Common myeloid progenitor, CD34-positive (primary cell): ENCODE measurements at regions not wholly inside any gene's neighbourhood (a gene's known extent, or its start where the extent isn't known, plus 50 kb on each side); places are given as distances from the start of the nearest gene placed in this dataset.
A peak's percentile ranks its signal among the peaks of the same experiment; 100 is the strongest.

Experiments used
- CTCF ChIA-PET: fragments of 350-600 bp; sonication (Branson Sonifier 250); formaldehyde crosslinking; loops from one replicate; lab custom pipeline; 2021; ENCODE audit warnings: antibody characterized with exemption; lab: Charles Lee
- POLR2A ChIA-PET: fragments of 350-600 bp; sonication (Branson Sonifier 250); formaldehyde crosslinking; loops from one replicate; lab custom pipeline; 2021; ENCODE audit warnings: antibody characterized with exemption; lab: Charles Lee
- DNase-seq, 3 donors: peaks; one replicate each; pipeline versions ENCODE4 v3.0.0 to v3.0.0-alpha.2; 2013
- H3K27ac ChIP-seq, 2 experiments: 1 replicate in 1 of 2; 2 replicates in 1 of 2; pipeline ENCODE4 v1.7.0; 2013; ENCODE audit warnings: inconsistent platforms in 2 of 2, low read length in 2 of 2, mild to moderate bottlenecking in 2 of 2, low read depth in 1 of 2, moderate library complexity in 1 of 2; ENCODE audit not compliant: severe bottlenecking in 2 of 2, insufficient read depth in 1 of 2, poor library complexity in 1 of 2
- H3K27me3 ChIP-seq, 5 experiments: replicated peaks in 2 of 5; 1 replicate in 3 of 5; 2 replicates in 2 of 5; pipeline versions ENCODE4 v1.6.1 to v1.7.0; 2013; ENCODE audit warnings: low read length in 4 of 5, mild to moderate bottlenecking in 2 of 5, moderate library complexity in 2 of 5, inconsistent platforms in 1 of 5; ENCODE audit not compliant: insufficient read depth in 5 of 5, control insufficient read depth in 4 of 5
- H3K36me3 ChIP-seq, 4 experiments: 1 replicate in 2 of 4; 2 replicates in 2 of 4; pipeline versions ENCODE4 v1.6.1 to v1.7.0; 2013; ENCODE audit warnings: low read length in 3 of 4, control low read depth in 1 of 4, mild to moderate bottlenecking in 1 of 4; ENCODE audit not compliant: control insufficient read depth in 4 of 4, insufficient read depth in 4 of 4
- H3K4me1 ChIP-seq, 4 experiments: 1 replicate in 3 of 4; 2 replicates in 1 of 4; pipeline versions ENCODE4 v1.6.1 to v1.7.1; 2013; ENCODE audit warnings: low read length in 3 of 4, mild to moderate bottlenecking in 3 of 4, control low read depth in 1 of 4, inconsistent platforms in 1 of 4, moderate library complexity in 1 of 4; ENCODE audit not compliant: control insufficient read depth in 4 of 4, insufficient read depth in 4 of 4; ENCODE audit errors: control extremely low read depth in 1 of 4
- H3K4me3 ChIP-seq, 7 experiments: 1 replicate in 4 of 7; 2 replicates in 3 of 7; pipeline versions ENCODE4 v1.5.1 to v1.7.0; 2013; ENCODE audit warnings: mild to moderate bottlenecking in 7 of 7, low read length in 6 of 7, moderate library complexity in 6 of 7, inconsistent platforms in 2 of 7, low read depth in 2 of 7, control low read depth in 1 of 7; ENCODE audit not compliant: insufficient read depth in 4 of 7, control insufficient read depth in 1 of 7; ENCODE audit errors: extremely low read depth in 1 of 7
- H3K9me3 ChIP-seq, 5 experiments: 1 replicate in 4 of 5; 2 replicates in 1 of 5; pipeline versions ENCODE4 v1.6.1 to v1.7.1; 2013; ENCODE audit warnings: low read length in 4 of 5, mild to moderate bottlenecking in 2 of 5, inconsistent platforms in 1 of 5, low read depth in 1 of 5, moderate library complexity in 1 of 5; ENCODE audit not compliant: control insufficient read depth in 4 of 5, insufficient read depth in 2 of 5; ENCODE audit errors: control extremely low read depth in 1 of 5
- WGBS: methylation state at CpG from one replicate; pipeline ENCODE4 v1.1.5; 2013; ENCODE audit not compliant: insufficient coverage; 5-methylcytosine and 5-hydroxymethylcytosine counted together

GRCh38 chr18:28947900-28948299 is 771.0 kb upstream of the CDH2 start:
- CTCF ChIA-PET = no interaction called here

DNA sequence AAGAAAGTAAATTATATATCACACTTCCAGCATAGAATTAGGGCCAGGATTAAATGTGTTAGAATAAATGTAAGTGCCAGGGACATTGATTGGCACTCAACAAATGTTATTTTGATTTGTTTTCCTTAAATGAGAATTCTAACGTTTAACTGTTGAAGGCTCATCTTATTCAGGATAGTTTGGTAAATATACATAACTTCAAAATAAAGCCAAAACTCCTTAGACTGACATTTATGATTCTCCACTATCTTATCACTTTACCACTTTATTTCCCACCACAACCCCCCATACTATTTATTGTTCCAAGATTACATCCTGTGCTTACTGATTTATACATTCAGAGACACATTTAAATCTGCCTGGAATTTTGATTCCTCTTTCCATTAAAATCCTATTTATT is 769.5 kb upstream of the CDH2 start:
- WGBS = no CpG with 5 or more reads among the region's 1 CpG
- DNase-seq = no peak
- H3K4me1 ChIP-seq = no peaks in the 10 kb centered on the region
- H3K9me3 ChIP-seq = peaks cover 0 to 3% (median 0%) of the 10 kb centered on the region in 5 experiments
- CTCF ChIA-PET = no interaction called here
- POLR2A ChIA-PET = no interaction called here
- H3K27me3 ChIP-seq = no peaks in the 10 kb centered on the region
- H3K36me3 ChIP-seq = no peaks in the 10 kb centered on the region
- H3K27ac ChIP-seq = no peak overlapping the region
- H3K4me3 ChIP-seq = no peak overlapping the region

More at GRCh38 chr18:28947900-28948299, 771.0 kb upstream of the CDH2 start:
- H3K27ac ChIP-seq = no peak overlapping the region
- no CpG with 5 or more reads among the region's 1 CpG for WGBS
- no peaks in the 10 kb centered on the region for H3K27me3 ChIP-seq
- no peak for DNase-seq
- no peaks in the 10 kb centered on the region for H3K4me1 ChIP-seq
- no peak overlapping the region for H3K4me3 ChIP-seq
- no peaks in the 10 kb centered on the region for H3K36me3 ChIP-seq
- peaks cover 3 to 16% (median 4%) of the 10 kb centered on the region in 5 experiments for H3K9me3 ChIP-seq
- POLR2A ChIA-PET = no interaction called here

DNA sequence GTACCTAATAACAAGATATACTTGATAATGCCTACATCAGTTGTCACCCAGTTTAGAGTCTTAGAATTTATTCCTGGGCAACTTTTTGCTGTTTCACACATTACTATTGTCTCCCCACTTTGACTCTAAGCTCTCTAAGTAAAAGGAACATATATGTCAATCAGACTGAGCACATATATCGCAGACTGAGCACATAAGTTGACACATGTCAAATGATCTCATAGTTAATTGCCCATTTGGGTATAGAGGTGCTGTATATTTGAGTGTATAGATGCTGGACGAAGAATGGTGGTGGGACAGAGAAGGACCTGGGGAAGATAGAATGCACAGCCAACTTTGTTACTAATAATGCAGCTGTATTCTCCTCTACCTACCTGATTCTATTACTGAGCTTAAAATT is 746.0 kb upstream of the CDH2 start:
- Histone ChIP-seq H3K36me3 (no peaks in the 10 kb centered on the region), H3K4me1 (no peaks in the 10 kb centered on the region), H3K27ac (no peak overlapping the region), H3K4me3 (no peak overlapping the region), H3K9me3 (no peaks in the 10 kb centered on the region), H3K27me3 (no peaks in the 10 kb centered on the region)
- WGBS = no CpG with 5 or more reads among the region's 2 CpGs
- no peak for DNase-seq
- ChIA-PET POLR2A (no interaction called here), CTCF (no interaction called here)

DNA sequence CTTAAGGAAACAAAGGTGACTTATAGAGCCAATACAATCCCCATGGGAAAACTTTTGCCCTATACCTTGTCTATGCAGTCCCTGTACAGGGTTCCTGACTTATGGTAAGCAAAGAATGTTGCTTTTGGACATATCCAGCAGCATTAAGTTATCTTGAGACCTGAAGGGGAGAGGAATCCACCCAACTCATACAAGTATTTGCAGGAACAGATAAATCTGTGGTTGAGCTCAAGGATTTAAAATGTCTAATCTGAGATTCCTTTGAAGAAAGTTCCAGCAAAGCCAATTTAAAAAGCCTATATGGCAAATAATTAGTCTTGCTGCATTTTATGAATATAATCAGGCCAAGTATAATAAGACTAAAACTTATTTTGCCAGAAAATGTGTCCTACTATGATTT is 739.5 kb upstream of the CDH2 start:
- Histone ChIP-seq H3K27me3 (no peaks in the 10 kb centered on the region), H3K4me3 (no peak overlapping the region), H3K4me1 (no peaks in the 10 kb centered on the region), H3K36me3 (no peaks in the 10 kb centered on the region), H3K27ac (no peak overlapping the region), H3K9me3 (peaks cover 0 to 6% (median 3%) of the 10 kb centered on the region in 5 experiments)
- ChIA-PET POLR2A (no interaction called here), CTCF (interaction anchor here (0.6 kb wide), 1 partner anchor 1455 kb away, joined by 3 read pairs; no protein-coding TSS in a partner anchor)
- no peak for DNase-seq

DNA sequence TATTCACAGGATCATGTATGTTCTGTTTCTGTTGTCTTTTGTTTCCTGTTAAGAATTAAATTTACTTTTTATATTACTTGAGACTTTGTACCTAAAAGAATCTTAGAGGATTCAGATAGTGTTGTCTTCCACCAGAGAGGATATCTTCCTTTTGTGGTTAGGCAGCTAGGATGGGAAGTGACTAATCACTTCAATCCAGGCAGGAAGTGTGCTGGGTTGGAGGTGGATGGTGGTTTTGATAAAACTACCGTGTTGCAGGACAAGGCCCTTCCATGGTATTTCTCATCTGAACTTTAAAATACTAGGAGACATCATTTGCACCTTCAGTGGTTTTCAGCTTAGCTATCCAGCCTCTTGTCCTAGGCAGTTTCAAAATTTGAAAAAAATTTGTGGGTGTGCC is 728.6 kb upstream of the CDH2 start:
- H3K9me3 ChIP-seq = peaks cover 0 to 3% (median 0%) of the 10 kb centered on the region in 5 experiments
- no peaks in the 10 kb centered on the region for H3K36me3 ChIP-seq
- H3K4me3 ChIP-seq = peak overlapping the region in 2 of 7 experiments; percentile 28 to 33
- DNase-seq = peak; percentile 69 to 89 (median 80)
- no peak overlapping the region for H3K27ac ChIP-seq
- WGBS = 0% methylated on average over 1 of the region's 1 CpG
- peaks cover 0 to 10% (median 5%) of the 10 kb centered on the region in 4 experiments for H3K4me1 ChIP-seq
- POLR2A ChIA-PET = no interaction called here
- CTCF ChIA-PET = interaction anchor here (1.3 kb wide), 1 partner anchor 50 kb away, joined by 4 read pairs; no protein-coding TSS in a partner anchor
- no peaks in the 10 kb centered on the region for H3K27me3 ChIP-seq

GRCh38 chr18:28904789-28905364 is 727.9 kb upstream of the CDH2 start:
- WGBS = 89% methylated on average over 1 of the region's 1 CpG
- Histone ChIP-seq H3K9me3 (peaks cover 0 to 3% (median 0%) of the 10 kb centered on the region in 5 experiments), H3K4me1 (peaks cover 0 to 10% (median 5%) of the 10 kb centered on the region in 4 experiments), H3K27ac (no peak overlapping the region), H3K4me3 (no peak overlapping the region), H3K36me3 (no peaks in the 10 kb centered on the region), H3K27me3 (no peaks in the 10 kb centered on the region)
- no peak for DNase-seq
- ChIA-PET POLR2A (no interaction called here), CTCF (interaction anchor here (1.3 kb wide), 1 partner anchor 50 kb away, joined by 4 read pairs; no protein-coding TSS in a partner anchor)

DNA sequence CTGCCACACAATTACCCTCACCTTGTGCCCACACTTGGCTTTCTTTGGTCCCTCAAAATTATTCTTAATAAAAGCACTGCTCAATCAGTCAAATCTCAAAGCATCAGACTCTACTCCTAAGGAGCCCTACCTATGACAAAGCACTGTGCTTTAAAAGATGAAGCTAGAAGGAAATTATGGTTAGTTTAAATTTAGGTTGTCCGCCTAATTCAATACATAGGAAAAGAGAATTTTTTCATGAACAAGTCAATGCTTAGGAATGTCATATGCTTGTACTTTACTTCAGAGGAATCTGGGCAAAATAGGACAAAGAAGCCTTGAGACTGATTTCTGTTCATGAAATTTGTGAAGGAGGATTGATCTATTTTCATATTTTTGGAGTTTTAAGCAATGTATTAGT is 726.4 kb upstream of the CDH2 start:
- POLR2A ChIA-PET = no interaction called here
- no peaks in the 10 kb centered on the region for H3K36me3 ChIP-seq
- peaks cover 0 to 3% (median 0%) of the 10 kb centered on the region in 5 experiments for H3K9me3 ChIP-seq
- no peak overlapping the region for H3K4me3 ChIP-seq
- CTCF ChIA-PET = no interaction called here
- H3K27me3 ChIP-seq = no peaks in the 10 kb centered on the region
- 50% methylated on average over 1 of the region's 1 CpG for WGBS
- no peak for DNase-seq
- H3K27ac ChIP-seq = no peak overlapping the region
- H3K4me1 ChIP-seq = peaks cover 0 to 10% (median 5%) of the 10 kb centered on the region in 4 experiments
